ENCODE measurements at regions not wholly inside any gene's neighbourhood (a gene's known extent, or its start where the extent isn't known, plus 50 kb on each side); places are given as distances from the start of the nearest gene placed in this dataset.

DNA sequence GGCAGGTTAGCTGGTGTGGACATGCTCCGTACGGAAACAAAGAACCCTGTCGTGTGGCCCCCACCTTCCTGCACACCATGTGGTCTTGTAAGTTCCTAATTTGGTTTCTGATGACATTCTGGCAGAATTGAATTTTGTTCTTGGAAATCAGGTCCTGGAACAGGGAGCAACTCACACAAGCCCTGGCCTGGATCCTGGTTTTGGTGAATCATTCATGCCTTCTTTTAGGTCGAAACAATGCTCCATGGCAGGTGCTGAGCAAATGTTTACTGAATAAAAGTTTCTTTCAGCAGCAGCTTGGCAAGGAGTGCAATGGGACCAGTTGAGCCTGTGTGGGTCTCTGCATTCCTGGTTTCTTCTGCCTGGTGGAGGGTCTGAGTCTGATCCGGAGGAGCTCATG lies 978.4 kb downstream of the BCL11B start:
- dilution Hi-C loops (cut with HindIII; ENCODE audit: low sequenced_read_pairs, unreplicated experiment), result no loop called here
- Histone ChIP-seq H2BK5ac (ENCODE audit: low read depth, low read length, poor library complexity, severe bottlenecking) (no peak overlapping the region), H3K14ac (replicated peaks; ENCODE audit: low read depth, low read length) (no peak overlapping the region), H4K20me1 (ENCODE audit: insufficient read depth, low read length) (no peaks in the 10 kb centered on the region), H3K9ac (ENCODE audit: low read depth, low read length) (no peak overlapping the region), H3K36me3 (ENCODE audit: control insufficient read depth, insufficient read depth, low read length) (no peaks in the 10 kb centered on the region), H2BK15ac (ENCODE audit: low read depth, low read length) (no peak overlapping the region), H4K91ac (ENCODE audit: insufficient read depth, low read depth, low read length) (no peak overlapping the region), H2BK20ac (ENCODE audit: low read depth, low read length) (no peak overlapping the region), H3K27ac (ENCODE audit: insufficient read depth, low read length) (no peak overlapping the region), H3K4me2 (ENCODE audit: low read depth, low read length) (no peak overlapping the region), H2AK5ac (ENCODE audit: low read depth, low read length) (no peak overlapping the region), H4K8ac (ENCODE audit: low read depth in 2 of 2, low read length in 2 of 2) (no peak overlapping the region), H4K5ac (ENCODE audit: low read depth, low read length) (no peak overlapping the region), H3K4me3 (ENCODE audit: insufficient read depth, low read depth, low read length) (no peak overlapping the region), H3K9me1 (ENCODE audit: insufficient read depth, low read length) (no peaks in the 10 kb centered on the region), H3K9me3 (ENCODE audit: control insufficient read depth, insufficient read depth, low read length) (peaks cover 40% of the 10 kb centered on the region), H3K18ac (ENCODE audit: low read depth, low read length) (no peak overlapping the region), H3K23ac (ENCODE audit: low read depth, low read length) (no peak overlapping the region), H3K4me1 (ENCODE audit: control insufficient read depth, insufficient read depth, low read length) (no peaks in the 10 kb centered on the region), H2BK120ac (ENCODE audit: low read depth, low read length) (no peak overlapping the region), H3K4ac (ENCODE audit: low read depth, low read length) (no peak overlapping the region), H2AK9ac (replicated peaks; ENCODE audit: low read depth, low read length, poor library complexity) (no peak overlapping the region), H3K56ac (ENCODE audit: extremely low read depth, insufficient read depth, low read length) (no peak overlapping the region), H3K27me3 (ENCODE audit: control insufficient read depth, insufficient read depth, low read length) (no peaks in the 10 kb centered on the region), H2AFZ (replicated peaks; ENCODE audit: low read length, poor library complexity) (no peak overlapping the region), H3K79me1 (ENCODE audit: low read depth in 1 of 2, low read length in 2 of 2) (no peaks in the 10 kb centered on the region)
- no TSS peak for BruUV-seq (replicated peaks)
- POLR2A ChIA-PET (ENCODE audit: unreplicated experiment), result no interaction called here
- 0% methylated on average over 1 of the region's 5 CpGs; no CpG with 5 or more reads in 1 of the 2 experiments for WGBS, 2 experiments (ENCODE audit: extremely low coverage in 2 of 2, insufficient read length in 1 of 2)
- intact Hi-C loops (cut with micrococcal nuclease), result no loop called here
- no peak for DNase-seq
- in situ Hi-C loops (cut with MboI; ENCODE audit: low sequenced_read_pairs), result no loop called here
- TF ChIP-seq MAZ (IDR thresholded peaks at IDR 0.05; ENCODE audit: borderline replicate concordance, low read depth, low read length) (no peak), SMC3 (IDR thresholded peaks at IDR 0.05; ENCODE audit: low read depth, low read length) (no peak), RFX5 (IDR thresholded peaks at IDR 0.05; ENCODE audit: low read depth, low read length) (no peak), MAFK (IDR thresholded peaks at IDR 0.05; ENCODE audit: low read depth, low read length) (no peak), NFE2L2 (IDR thresholded peaks at IDR 0.05; ENCODE audit: low read depth, low read length) (no peak), MXI1 (IDR thresholded peaks at IDR 0.05; ENCODE audit: borderline replicate concordance, low read depth, low read length) (no peak), CTCF (conservative IDR thresholded peaks at IDR 0.05; ENCODE audit: low read depth, low read length) (no peak), POLR2A (IDR thresholded peaks at IDR 0.05; ENCODE audit: low read depth, low read length) (no peak), BHLHE40 (IDR thresholded peaks at IDR 0.05; ENCODE audit: low read depth, low read length) (no peak), CHD1 (IDR thresholded peaks at IDR 0.05; ENCODE audit: low read depth, low read length) (no peak), USF2 (IDR thresholded peaks at IDR 0.05; ENCODE audit: low read depth, low read length) (no peak), CEBPB (IDR thresholded peaks at IDR 0.05; ENCODE audit: low read depth, low read length) (no peak), FOS (IDR thresholded peaks at IDR 0.05; ENCODE audit: low read depth, low read length) (no peak), RAD21 (IDR thresholded peaks at IDR 0.05; ENCODE audit: low read length) (no peak), RCOR1 (IDR thresholded peaks at IDR 0.05; ENCODE audit: insufficient replicate concordance, low read length) (no peak)
- TF ChIP-seq, protein P1, sequence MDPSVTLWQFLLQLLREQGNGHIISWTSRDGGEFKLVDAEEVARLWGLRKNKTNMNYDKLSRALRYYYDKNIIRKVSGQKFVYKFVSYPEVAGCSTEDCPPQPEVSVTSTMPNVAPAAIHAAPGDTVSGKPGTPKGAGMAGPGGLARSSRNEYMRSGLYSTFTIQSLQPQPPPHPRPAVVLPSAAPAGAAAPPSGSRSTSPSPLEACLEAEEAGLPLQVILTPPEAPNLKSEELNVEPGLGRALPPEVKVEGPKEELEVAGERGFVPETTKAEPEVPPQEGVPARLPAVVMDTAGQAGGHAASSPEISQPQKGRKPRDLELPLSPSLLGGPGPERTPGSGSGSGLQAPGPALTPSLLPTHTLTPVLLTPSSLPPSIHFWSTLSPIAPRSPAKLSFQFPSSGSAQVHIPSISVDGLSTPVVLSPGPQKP (IDR thresholded peaks at IDR 0.05; ENCODE audit: borderline replicate concordance, low read depth, low read length), result no peak
- CTCF ChIA-PET, result no interaction called here
- no peak for ATAC-seq (ENCODE audit: low read depth)

Data from IMR-90 (cell line).